Neural progenitor cell (in vitro differentiated cells): ENCODE measurements at regions not wholly inside any gene's neighbourhood (a gene's known extent, or its start where the extent isn't known, plus 50 kb on each side); places are given as distances from the start of the nearest gene placed in this dataset.

Experiments used
- CTCF ChIP-seq: fragments of 200-600 bp; sonication (generic); IDR thresholded peaks from 2 replicates; pipeline ENCODE4 v1.5.1; 2017; ENCODE audit warnings: antibody characterized with exemption, mild to moderate bottlenecking
- EZH2 ChIP-seq: fragments of 200-600 bp; sonication (generic); IDR thresholded peaks from 2 replicates; pipeline ENCODE4 v1.6.1; 2017; ENCODE audit warnings: antibody characterized with exemption, mild to moderate bottlenecking, moderate library complexity

GRCh38 chr4:119829326-119829725, 200.7 kb upstream of the PDE5A start:
- no peak for TF ChIP-seq EZH2
- no peak for TF ChIP-seq CTCF
